Sigmoid colon (tissue), 6 donors: ENCODE measurements at regions not wholly inside any gene's neighbourhood (a gene's known extent, or its start where the extent isn't known, plus 50 kb on each side); places are given as distances from the start of the nearest gene placed in this dataset.
"Not testable (repeated sequence)": the region's sequence is repeated elsewhere in the genome, so short reads cannot be mapped to it uniquely, and the experiment has no call there.

Source experiments
- DNase-seq: peaks from one replicate; pipeline ENCODE4 v3.0.0-alpha.2; 2019
- H3K27ac ChIP-seq, 4 donors: fragments of 200-600 bp; sonication (generic); one replicate each; pipeline ENCODE4 v1.5.1; 2016 to 2019; ENCODE audit warnings: mild to moderate bottlenecking in 1 of 4
- H3K27me3 ChIP-seq, 3 donors: fragments of 200-600 bp; sonication (generic); one replicate each; pipeline ENCODE4 v1.5.1; 2019; ENCODE audit warnings: mild to moderate bottlenecking in 1 of 3
- H3K36me3 ChIP-seq, 4 donors: fragments of 200-600 bp; sonication (generic); one replicate each; pipeline ENCODE4 v1.5.1; 2016 to 2019
- H3K4me1 ChIP-seq, 4 donors: fragments of 200-600 bp; sonication (generic); one replicate each; pipeline ENCODE4 v1.5.1; 2017 to 2019
- H3K4me3 ChIP-seq, 4 donors: fragments of 200-600 bp; sonication (generic); one replicate each; pipeline ENCODE4 v1.5.1; 2017 to 2019; ENCODE audit warnings: mild to moderate bottlenecking in 2 of 4, moderate library complexity in 1 of 4
- H3K9me3 ChIP-seq, 4 donors: fragments of 200-600 bp in 3 of 4; sonication (generic) in 3 of 4; one replicate each; pipeline versions ENCODE4 v1.5.1 to v1.6.1; 2013 to 2019
- CTCF ChIP-seq, 4 experiments: fragments of 450-650 bp in 3 of 4; fragments of 200-600 bp in 1 of 4; IDR thresholded peaks; one replicate each; pipeline ENCODE4 v1.5.1; 2016 to 2019; ENCODE audit warnings: antibody characterized with exemption in 4 of 4, mild to moderate bottlenecking in 3 of 4, moderate library complexity in 2 of 4
- EP300 ChIP-seq, 4 donors: sonication (generic); formaldehyde crosslinking; IDR thresholded peaks; one replicate each; pipeline ENCODE4 v1.6.1; 2017; ENCODE audit warnings: antibody characterized with exemption in 4 of 4
- POLR2A ChIP-seq, 2 donors: fragments of 450-650 bp; IDR thresholded peaks; one replicate each; pipeline ENCODE4 v1.6.1; 2016; ENCODE audit warnings: antibody characterized with exemption in 2 of 2, mild to moderate bottlenecking in 2 of 2, moderate library complexity in 2 of 2
- POLR2AphosphoS5 ChIP-seq, 4 donors: sonication (generic); formaldehyde crosslinking; IDR thresholded peaks; one replicate each; pipeline ENCODE4 v1.6.1; 2017; ENCODE audit warnings: antibody characterized with exemption in 4 of 4
- WGBS, 2 donors: extraction: QIAGEN DNeasy Blood & Tissue Kit; methylation state at CpG; one replicate each; pipeline ENCODE4 v1.1.7; 2013; 5-methylcytosine and 5-hydroxymethylcytosine counted together
- intact Hi-C: fragments of 100-400 bp; cut with DNase I; formaldehyde crosslinking; loops from one replicate; pipeline ENCODE4 v1.15.1; 2023
- donor health status: healthy with polysubstance abuse.
- donor health status: healthy.

DNA sequence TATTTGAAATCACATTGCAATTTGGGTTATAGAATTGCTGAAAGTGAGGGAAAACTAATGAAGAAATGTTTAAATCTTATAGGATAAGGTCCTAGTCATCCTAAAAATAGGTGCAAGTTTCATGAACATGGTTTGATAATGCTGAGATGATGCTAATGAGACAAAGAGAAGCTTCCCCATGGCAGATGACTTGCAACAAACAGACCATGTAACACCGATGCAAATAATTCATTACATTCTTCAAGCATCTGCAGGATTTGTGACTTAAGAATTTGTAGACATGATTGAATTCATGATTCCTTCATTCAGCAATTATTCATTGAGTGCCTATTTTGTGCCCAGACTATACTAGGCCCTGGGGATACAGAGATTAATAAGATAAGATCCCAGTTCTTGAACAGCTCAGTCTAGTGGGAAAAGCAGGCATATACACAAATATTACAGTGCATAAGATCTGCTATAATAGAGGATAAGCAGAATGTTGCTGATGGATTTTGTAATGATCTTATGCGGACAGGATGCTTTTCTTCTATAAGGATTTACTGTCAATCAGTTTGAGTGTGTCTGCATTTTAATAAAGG lies 367.9 kb upstream of the GBE1 start:
- H3K9me3 ChIP-seq: no peaks in the 10 kb centered on the region
- no peaks in the 10 kb centered on the region for H3K36me3 ChIP-seq
- no peak for DNase-seq
- H3K4me3 ChIP-seq: no peak overlapping the region
- intact Hi-C loops: no loop called here
- H3K27me3 ChIP-seq: no peaks in the 10 kb centered on the region
- H3K27ac ChIP-seq: no peak overlapping the region
- WGBS, 2 donors: 77 to 85% methylated on average over 2 of the region's 2 CpGs
- TF ChIP-seq POLR2AphosphoS5 (IDR thresholded peaks at IDR 0.05): no peak
- TF ChIP-seq POLR2A (IDR thresholded peaks at IDR 0.05): no peak
- TF ChIP-seq CTCF (IDR thresholded peaks at IDR 0.05): no peak
- no peak for TF ChIP-seq EP300 (IDR thresholded peaks at IDR 0.05)
- H3K4me1 ChIP-seq: peaks cover 0 to 6% (median 0%) of the 10 kb centered on the region in 4 donors

DNA sequence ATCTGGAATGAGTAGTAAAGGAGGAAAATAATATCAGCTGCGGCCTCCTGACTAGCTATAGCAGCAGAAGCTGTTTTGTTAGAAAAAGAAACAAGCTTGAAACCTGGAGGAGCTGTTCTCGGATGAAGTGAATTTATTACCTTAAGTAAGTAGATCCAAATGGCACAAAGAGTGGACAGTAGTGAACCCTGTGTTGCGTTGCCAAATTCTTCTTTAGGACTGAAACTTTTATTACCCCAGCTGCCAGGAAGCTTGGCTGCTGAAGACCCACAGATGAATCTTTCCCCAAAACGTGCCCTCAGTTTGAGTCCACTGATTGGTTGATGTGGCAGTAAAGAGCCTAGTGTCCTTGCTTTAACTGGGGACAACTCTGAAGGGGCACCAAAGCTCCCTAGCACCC lies 366.8 kb upstream of the GBE1 start:
- Histone ChIP-seq H3K36me3 (no peaks in the 10 kb centered on the region), H3K27me3 (no peaks in the 10 kb centered on the region), H3K4me3 (no peak overlapping the region), H3K9me3 (no peaks in the 10 kb centered on the region), H3K27ac (no peak overlapping the region), H3K4me1 (peaks cover 0 to 6% (median 0%) of the 10 kb centered on the region in 4 donors)
- TF ChIP-seq EP300 (IDR thresholded peaks at IDR 0.05) (no peak), POLR2A (IDR thresholded peaks at IDR 0.05) (no peak), CTCF (IDR thresholded peaks at IDR 0.05) (no peak), POLR2AphosphoS5 (IDR thresholded peaks at IDR 0.05) (peak in 1 of 4 donors; percentile 7)
- WGBS, 2 donors: 53 to 70% methylated on average over 4 of the region's 4 CpGs
- no peak for DNase-seq
- intact Hi-C loops: no loop called here

GRCh38 chr3:82122554-82123345 lies 361.3 kb upstream of the GBE1 start:
- TF ChIP-seq POLR2A (IDR thresholded peaks at IDR 0.05) (no peak), EP300 (IDR thresholded peaks at IDR 0.05) (no peak), CTCF (IDR thresholded peaks at IDR 0.05) (no peak), POLR2AphosphoS5 (IDR thresholded peaks at IDR 0.05) (no peak)
- no peaks in the 10 kb centered on the region for H3K36me3 ChIP-seq
- H3K4me3 ChIP-seq: no peak overlapping the region
- H3K9me3 ChIP-seq: no peaks in the 10 kb centered on the region
- H3K4me1 ChIP-seq: no peaks in the 10 kb centered on the region
- no peak for DNase-seq
- intact Hi-C loops: no loop called here
- no peaks in the 10 kb centered on the region for H3K27me3 ChIP-seq
- no peak overlapping the region for H3K27ac ChIP-seq
- WGBS, 2 donors: 75 to 80% methylated on average over 7 of the region's 7 CpGs

GRCh38 chr3:82114589-82114988 lies 353.1 kb upstream of the GBE1 start:
- intact Hi-C loops: no loop called here
- no peak for DNase-seq
- H3K9me3 ChIP-seq: no peaks in the 10 kb centered on the region
- H3K4me1 ChIP-seq: no peaks in the 10 kb centered on the region
- no peak overlapping the region for H3K27ac ChIP-seq
- 74 to 83% methylated on average over 6 of the region's 6 CpGs for WGBS, 2 donors
- H3K27me3 ChIP-seq: no peaks in the 10 kb centered on the region
- TF ChIP-seq EP300 (IDR thresholded peaks at IDR 0.05) (no peak), CTCF (IDR thresholded peaks at IDR 0.05) (no peak), POLR2A (IDR thresholded peaks at IDR 0.05) (no peak), POLR2AphosphoS5 (IDR thresholded peaks at IDR 0.05) (no peak)
- H3K4me3 ChIP-seq: no peak overlapping the region
- no peaks in the 10 kb centered on the region for H3K36me3 ChIP-seq

GRCh38 chr3:82110721-82111120 lies 349.3 kb upstream of the GBE1 start:
- H3K9me3 ChIP-seq, H3K4me3 ChIP-seq, H3K4me1 ChIP-seq, intact Hi-C loops, H3K27me3 ChIP-seq, H3K27ac ChIP-seq, H3K36me3 ChIP-seq, DNase-seq: not testable (repeated sequence)
- 93 to 95% methylated on average over 14 of the region's 14 CpGs for WGBS, 2 donors
